IMR-90 (cell line): ENCODE measurements at regions not wholly inside any gene's neighbourhood (a gene's known extent, or its start where the extent isn't known, plus 50 kb on each side); places are given as distances from the start of the nearest gene placed in this dataset.

Source experiments
- ATAC-seq: fragments of 200-7000 bp; cut with Tn5 transposase; 2 replicates; pipeline ENCODE4 v1.9.1; 2020; ENCODE audit warnings: low read depth, mild to moderate bottlenecking, moderate library complexity
- BruUV-seq: library from RNA; stranded (reverse); fragments of 400-500 nt; replicated peaks from 2 replicates; lab custom pipeline; 2021; lab: Mats Ljungman, UMichigan
- CTCF ChIA-PET: fragments of 300-600 bp; formaldehyde crosslinking; extraction: SDS; loops from one replicate; lab custom pipeline; 2021; ENCODE audit warnings: antibody characterized with exemption; lab: Yijun Ruan, JAX
- POLR2A ChIA-PET: fragments of 300-600 bp; sonication (Branson Sonifier 250); formaldehyde crosslinking; loops from one replicate; lab custom pipeline; 2022; ENCODE audit warnings: antibody characterized with exemption; ENCODE audit not compliant: unreplicated experiment; lab: Charles Lee
- DNase-seq: peaks from one replicate; pipeline ENCODE4 v3.0.0; 2013
- H2AFZ ChIP-seq: replicated peaks from 2 replicates; pipeline ENCODE3; 2013; ENCODE audit warnings: low read length, mild to moderate bottlenecking; ENCODE audit not compliant: poor library complexity
- H2AK5ac ChIP-seq: 2 replicates; pipeline ENCODE4 v1.6.1; 2013; ENCODE audit warnings: low read depth, low read length, inconsistent platforms
- H2AK9ac ChIP-seq: replicated peaks from 2 replicates; pipeline ENCODE3; 2013; ENCODE audit warnings: mild to moderate bottlenecking, low read depth, low read length, moderate library complexity; ENCODE audit not compliant: poor library complexity
- H2BK120ac ChIP-seq: 2 replicates; pipeline ENCODE4 v1.6.1; 2013; ENCODE audit warnings: low read depth, low read length, inconsistent platforms
- H2BK15ac ChIP-seq: 3 replicates; pipeline ENCODE4 v1.6.1; 2013; ENCODE audit warnings: low read depth, low read length, inconsistent platforms
- H2BK20ac ChIP-seq: 2 replicates; pipeline ENCODE4 v1.6.1; 2013; ENCODE audit warnings: low read depth, mild to moderate bottlenecking, inconsistent platforms, low read length, moderate library complexity
- H2BK5ac ChIP-seq: 2 replicates; pipeline ENCODE4 v1.6.1; 2013; ENCODE audit warnings: mild to moderate bottlenecking, low read depth, low read length, inconsistent platforms; ENCODE audit not compliant: poor library complexity, severe bottlenecking
- H3K14ac ChIP-seq: replicated peaks from 2 replicates; pipeline ENCODE4 v1.6.1; 2013; ENCODE audit warnings: low read depth, low read length, inconsistent platforms
- H3K18ac ChIP-seq: 2 replicates; pipeline ENCODE4 v1.6.1; 2013; ENCODE audit warnings: low read depth, low read length, control low read depth
- H3K23ac ChIP-seq: 2 replicates; pipeline ENCODE4 v1.6.1; 2013; ENCODE audit warnings: low read depth, low read length, inconsistent platforms
- H3K27ac ChIP-seq: 2 replicates; pipeline ENCODE4 v1.5.1; 2013; ENCODE audit warnings: mild to moderate bottlenecking, control low read depth, low read length; ENCODE audit not compliant: insufficient read depth
- H3K27me3 ChIP-seq: 2 replicates; pipeline ENCODE4 v1.6.1; 2013; ENCODE audit warnings: low read length; ENCODE audit not compliant: control insufficient read depth, insufficient read depth
- H3K36me3 ChIP-seq: 2 replicates; pipeline ENCODE4 v1.6.1; 2013; ENCODE audit warnings: low read length, mixed read lengths; ENCODE audit not compliant: control insufficient read depth, insufficient read depth
- H3K4ac ChIP-seq: 2 replicates; pipeline ENCODE4 v1.6.1; 2013; ENCODE audit warnings: low read depth, low read length, inconsistent platforms
- H3K4me1 ChIP-seq: 2 replicates; pipeline ENCODE4 v1.6.1; 2013; ENCODE audit warnings: low read length, mixed read lengths; ENCODE audit not compliant: control insufficient read depth, insufficient read depth
- H3K4me2 ChIP-seq: 2 replicates; pipeline ENCODE4 v1.6.1; 2013; ENCODE audit warnings: low read depth, mild to moderate bottlenecking, control low read depth, low read length, moderate library complexity
- H3K4me3 ChIP-seq: 2 replicates; pipeline ENCODE4 v1.5.1; 2013; ENCODE audit warnings: low read depth, mild to moderate bottlenecking, control low read depth, low read length, moderate library complexity; ENCODE audit not compliant: insufficient read depth
- H3K56ac ChIP-seq: 2 replicates; pipeline ENCODE4 v1.6.1; 2013; ENCODE audit warnings: low read length, inconsistent platforms; ENCODE audit not compliant: insufficient read depth; ENCODE audit errors: extremely low read depth
- H3K79me1 ChIP-seq, 2 experiments: 2 replicates each; pipeline ENCODE4 v1.6.1; 2013; ENCODE audit warnings: low read length in 2 of 2, inconsistent platforms in 1 of 2, low read depth in 1 of 2
- H3K9ac ChIP-seq: 2 replicates; pipeline ENCODE4 v1.6.1; 2013; ENCODE audit warnings: low read depth, low read length, control low read depth
- H3K9me1 ChIP-seq: 2 replicates; pipeline ENCODE4 v1.6.1; 2013; ENCODE audit warnings: low read length, inconsistent platforms; ENCODE audit not compliant: insufficient read depth
- H3K9me3 ChIP-seq: 2 replicates; pipeline ENCODE4 v1.6.1; 2013; ENCODE audit warnings: low read length; ENCODE audit not compliant: control insufficient read depth, insufficient read depth
- H4K20me1 ChIP-seq: 2 replicates; pipeline ENCODE4 v1.6.1; 2013; ENCODE audit warnings: low read length, inconsistent platforms; ENCODE audit not compliant: insufficient read depth
- H4K5ac ChIP-seq: 2 replicates; pipeline ENCODE4 v1.6.1; 2013; ENCODE audit warnings: mild to moderate bottlenecking, low read depth, low read length, control low read depth
- H4K8ac ChIP-seq, 2 experiments: 2 replicates each; pipeline ENCODE4 v1.6.1; 2013; ENCODE audit warnings: low read depth in 2 of 2, low read length in 2 of 2, control low read depth in 1 of 2, inconsistent platforms in 1 of 2
- H4K91ac ChIP-seq: 2 replicates; pipeline ENCODE4 v1.6.1; 2013; ENCODE audit warnings: low read depth, low read length, inconsistent platforms; ENCODE audit not compliant: insufficient read depth
- BHLHE40 ChIP-seq: fragments of 150-350 bp; IDR thresholded peaks from 2 replicates; pipeline ENCODE4 v1.6.1; 2016; ENCODE audit warnings: mild to moderate bottlenecking, low read depth, low read length
- CEBPB ChIP-seq: IDR thresholded peaks from 2 replicates; pipeline ENCODE4 v1.6.1; 2012; ENCODE audit warnings: low read depth, low read length, improper control_type of control experiment
- CHD1 ChIP-seq: IDR thresholded peaks from 2 replicates; pipeline ENCODE4 v1.6.1; 2012; ENCODE audit warnings: low read depth, low read length, improper control_type of control experiment
- FOS ChIP-seq: fragments of 150-350 bp; IDR thresholded peaks from 2 replicates; pipeline ENCODE4 v1.6.1; 2016; ENCODE audit warnings: low read depth, low read length
- MAFK ChIP-seq: IDR thresholded peaks from 2 replicates; pipeline ENCODE4 v1.6.1; 2012; ENCODE audit warnings: low read depth, low read length, improper control_type of control experiment
- MAZ ChIP-seq: IDR thresholded peaks from 2 replicates; pipeline ENCODE4 v1.6.1; 2012; ENCODE audit warnings: low read depth, mild to moderate bottlenecking, low read length, improper control_type of control experiment, moderate library complexity, borderline replicate concordance
- MXI1 ChIP-seq: IDR thresholded peaks from 2 replicates; pipeline ENCODE4 v1.6.1; 2012; ENCODE audit warnings: low read depth, mild to moderate bottlenecking, low read length, moderate library complexity, borderline replicate concordance
- NFE2L2 ChIP-seq: fragments of 150-350 bp; IDR thresholded peaks from 2 replicates; pipeline ENCODE4 v1.6.1; 2016; ENCODE audit warnings: low read depth, mild to moderate bottlenecking, low read length
- POLR2A ChIP-seq: IDR thresholded peaks from 2 replicates; pipeline ENCODE4 v1.6.1; 2012; ENCODE audit warnings: mild to moderate bottlenecking, low read depth, low read length
- RAD21 ChIP-seq: IDR thresholded peaks from 2 replicates; pipeline ENCODE4 v1.6.1; 2012; ENCODE audit warnings: low read length, improper control_type of control experiment
- RCOR1 ChIP-seq: IDR thresholded peaks from 2 replicates; pipeline ENCODE4 v1.6.1; 2012; ENCODE audit warnings: mild to moderate bottlenecking, low read length, improper control_type of control experiment; ENCODE audit not compliant: insufficient replicate concordance
- RFX5 ChIP-seq: IDR thresholded peaks from 2 replicates; pipeline ENCODE4 v1.8.0; 2012; ENCODE audit warnings: low read depth, mild to moderate bottlenecking, low read length, moderate library complexity
- SMC3 ChIP-seq: fragments of 150-350 bp; IDR thresholded peaks from 2 replicates; pipeline ENCODE4 v1.6.1; 2016; ENCODE audit warnings: low read depth, mild to moderate bottlenecking, antibody characterized with exemption, low read length, moderate library complexity
- dilution Hi-C: fragments of 300-500 bp; cut with HindIII; formaldehyde crosslinking; loops from one replicate; pipeline ENCODE4 v1.14.3; 2018; ENCODE audit warnings: low sequenced_read_pairs; ENCODE audit not compliant: unreplicated experiment
- in situ Hi-C: fragments of 300-500 bp; cut with MboI; formaldehyde crosslinking; loops from 3 replicates; pipeline ENCODE4 v1.14.3; 2019; ENCODE audit warnings: low sequenced_read_pairs, inconsistent platforms, mixed read lengths
- intact Hi-C: fragments of 100-400 bp; cut with micrococcal nuclease; formaldehyde crosslinking; loops from 2 replicates; pipeline ENCODE4 v1.10.0; 2022
- TF ChIP-seq, protein P1 (sequence below): fragments of 150-350 bp; IDR thresholded peaks from 2 replicates; pipeline ENCODE4 v1.6.1; 2016; ENCODE audit warnings: low read depth, mild to moderate bottlenecking, low read length, moderate library complexity, borderline replicate concordance
- TF ChIP-seq, protein P2 (sequence below): fragments of 150-350 bp; IDR thresholded peaks from 2 replicates; pipeline ENCODE4 v1.6.1; 2017; ENCODE audit warnings: mild to moderate bottlenecking, antibody characterized with exemption, low read length, low read depth

DNA sequence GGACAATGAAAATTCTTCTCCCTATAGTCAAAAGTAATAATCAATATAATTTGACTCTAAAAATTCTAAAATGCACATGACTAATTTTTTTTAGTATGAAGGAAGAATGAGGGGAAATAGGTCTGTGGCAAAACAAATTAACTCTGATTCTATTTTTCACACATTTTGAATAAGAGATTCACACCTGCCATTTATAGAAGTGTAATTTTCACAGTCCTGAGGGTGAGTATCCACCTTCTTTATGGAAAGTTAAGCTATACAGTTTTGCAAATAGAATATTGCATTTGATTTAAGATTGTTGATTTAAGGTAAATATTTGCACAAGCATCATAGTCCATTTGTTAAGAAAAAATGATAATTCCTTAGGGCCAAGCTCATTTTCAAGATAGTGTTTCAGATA, 417.7 kb downstream of the CHSY3 start:
- Histone ChIP-seq H4K20me1 (no peaks in the 10 kb centered on the region), H3K23ac (no peak overlapping the region), H3K9me3 (peaks cover 4% of the 10 kb centered on the region), H2BK5ac (no peak overlapping the region), H3K18ac (no peak overlapping the region), H2BK120ac (no peak overlapping the region), H3K27ac (no peak overlapping the region), H3K9ac (no peak overlapping the region), H3K79me1 (no peaks in the 10 kb centered on the region), H3K56ac (no peak overlapping the region), H3K4me1 (no peaks in the 10 kb centered on the region), H3K4me3 (no peak overlapping the region), H2AK9ac (no peak overlapping the region), H4K8ac (no peak overlapping the region), H3K4ac (no peak overlapping the region), H4K91ac (no peak overlapping the region), H3K14ac (no peak overlapping the region), H3K36me3 (no peaks in the 10 kb centered on the region), H2BK20ac (no peak overlapping the region), H3K27me3 (no peaks in the 10 kb centered on the region), H2AK5ac (no peak overlapping the region), H3K9me1 (no peaks in the 10 kb centered on the region), H3K4me2 (no peak overlapping the region), H2BK15ac (no peak overlapping the region), H4K5ac (no peak overlapping the region), H2AFZ (no peak overlapping the region)
- intact Hi-C loops (loop anchor here (10.0 kb wide), 1 partner anchor 193 kb away; no protein-coding TSS in a partner anchor), in situ Hi-C loops (no loop called here), dilution Hi-C loops (no loop called here)
- ChIA-PET CTCF (no interaction called here), POLR2A (no interaction called here)
- no TSS peak for BruUV-seq
- no peak for DNase-seq
- no peak for ATAC-seq
- TF ChIP-seq MXI1 (no peak), CHD1 (no peak), BHLHE40 (no peak), POLR2A (no peak), RCOR1 (no peak), RAD21 (no peak), MAFK (no peak), FOS (no peak), RFX5 (no peak), SMC3 (no peak), MAZ (no peak), CEBPB (no peak), NFE2L2 (no peak)
- TF ChIP-seq, protein P1, sequence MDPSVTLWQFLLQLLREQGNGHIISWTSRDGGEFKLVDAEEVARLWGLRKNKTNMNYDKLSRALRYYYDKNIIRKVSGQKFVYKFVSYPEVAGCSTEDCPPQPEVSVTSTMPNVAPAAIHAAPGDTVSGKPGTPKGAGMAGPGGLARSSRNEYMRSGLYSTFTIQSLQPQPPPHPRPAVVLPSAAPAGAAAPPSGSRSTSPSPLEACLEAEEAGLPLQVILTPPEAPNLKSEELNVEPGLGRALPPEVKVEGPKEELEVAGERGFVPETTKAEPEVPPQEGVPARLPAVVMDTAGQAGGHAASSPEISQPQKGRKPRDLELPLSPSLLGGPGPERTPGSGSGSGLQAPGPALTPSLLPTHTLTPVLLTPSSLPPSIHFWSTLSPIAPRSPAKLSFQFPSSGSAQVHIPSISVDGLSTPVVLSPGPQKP = no peak
- TF ChIP-seq, protein P2, sequence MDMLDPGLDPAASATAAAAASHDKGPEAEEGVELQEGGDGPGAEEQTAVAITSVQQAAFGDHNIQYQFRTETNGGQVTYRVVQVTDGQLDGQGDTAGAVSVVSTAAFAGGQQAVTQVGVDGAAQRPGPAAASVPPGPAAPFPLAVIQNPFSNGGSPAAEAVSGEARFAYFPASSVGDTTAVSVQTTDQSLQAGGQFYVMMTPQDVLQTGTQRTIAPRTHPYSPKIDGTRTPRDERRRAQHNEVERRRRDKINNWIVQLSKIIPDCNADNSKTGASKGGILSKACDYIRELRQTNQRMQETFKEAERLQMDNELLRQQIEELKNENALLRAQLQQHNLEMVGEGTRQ = no peak
